HG03571 (cell line): ENCODE measurements at regions not wholly inside any gene's neighbourhood (a gene's known extent, or its start where the extent isn't known, plus 50 kb on each side); places are given as distances from the start of the nearest gene placed in this dataset.
"Not testable (repeated sequence)": the region's sequence is repeated elsewhere in the genome, so short reads cannot be mapped to it uniquely, and the experiment has no call there.

Experiments used
- ATAC-seq: cut with Tn5 transposase; IDR thresholded peaks from one replicate; pipeline ENCODE4 v1.9.1; 2021; ENCODE audit not compliant: unreplicated experiment

- no peak for ATAC-seq
Observed at GRCh38 chrX:9374555-9374954, 90.3 kb upstream of the TBL1X start.

GRCh38 chrX:9376111-9376510 lies 88.7 kb upstream of the TBL1X start:
- no peak for ATAC-seq

GRCh38 chrX:9377216-9377615 lies 87.6 kb upstream of the TBL1X start:
- not testable (repeated sequence) for ATAC-seq

- ATAC-seq: no peak
Observed at GRCh38 chrX:9378980-9379696, 85.7 kb upstream of the TBL1X start.

GRCh38 chrX:9379697-9380551 lies 84.9 kb upstream of the TBL1X start:
- ATAC-seq: no peak

GRCh38 chrX:9383655-9384054 lies 81.2 kb upstream of the TBL1X start:
- no peak for ATAC-seq

DNA sequence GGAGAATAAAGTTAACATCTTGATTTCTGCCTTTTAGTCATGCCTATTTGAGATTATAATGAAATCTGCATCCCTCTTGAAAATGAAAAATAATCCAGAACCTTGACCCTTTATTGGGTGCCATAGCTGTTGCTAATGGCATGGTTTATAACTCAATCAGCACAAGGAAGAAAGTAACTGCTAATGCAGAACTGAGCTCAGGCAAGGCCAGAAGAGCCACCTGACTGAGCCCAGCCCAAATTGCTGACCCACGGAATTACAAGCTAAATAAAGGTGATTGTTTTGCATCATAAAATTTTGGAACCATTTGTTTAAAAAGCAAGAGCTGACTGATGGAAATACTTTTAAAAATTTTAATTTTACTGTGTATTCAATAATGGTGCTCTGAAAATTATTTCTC lies 76.4 kb upstream of the TBL1X start:
- no peak for ATAC-seq

DNA sequence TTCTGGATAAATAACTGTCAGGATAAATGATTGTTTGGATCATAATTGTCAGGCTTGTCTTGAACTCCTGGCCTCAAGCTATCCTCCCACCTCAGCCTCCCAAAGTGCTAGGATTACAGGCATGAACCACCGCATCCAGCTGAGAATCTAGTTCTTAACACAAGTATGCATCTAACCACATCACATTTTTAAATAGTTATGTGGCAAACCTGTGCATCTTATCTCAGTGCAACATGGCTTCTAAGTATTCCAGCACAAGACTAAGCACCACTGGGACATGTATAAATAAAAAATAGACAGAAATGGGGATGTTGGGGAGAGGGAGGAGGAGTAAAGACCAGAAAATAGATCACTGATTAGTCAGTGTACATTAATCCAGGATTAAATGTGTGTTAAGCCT lies 74.7 kb upstream of the TBL1X start:
- ATAC-seq: no peak

GRCh38 chrX:9390693-9391368 lies 74.0 kb upstream of the TBL1X start:
- ATAC-seq: no peak

DNA sequence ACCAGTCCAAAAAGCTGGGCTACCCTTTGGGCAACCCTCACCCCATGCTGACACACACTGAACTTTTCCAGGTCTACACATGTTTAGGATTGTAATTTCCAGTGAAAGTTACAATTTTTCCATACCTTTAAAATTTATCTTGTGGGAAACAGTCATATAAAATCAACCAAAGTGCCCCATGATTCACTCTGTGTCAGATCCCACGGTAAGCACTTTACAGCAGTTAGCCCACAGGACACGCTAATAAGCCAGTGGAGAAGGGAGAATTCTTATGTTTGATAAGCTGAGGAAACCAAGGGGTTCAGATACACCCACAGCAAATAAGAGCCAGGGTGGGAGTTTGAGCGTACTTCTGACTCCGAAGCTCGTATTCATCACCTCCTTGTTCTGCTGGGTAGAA lies 72.4 kb upstream of the TBL1X start:
- no peak for ATAC-seq

DNA sequence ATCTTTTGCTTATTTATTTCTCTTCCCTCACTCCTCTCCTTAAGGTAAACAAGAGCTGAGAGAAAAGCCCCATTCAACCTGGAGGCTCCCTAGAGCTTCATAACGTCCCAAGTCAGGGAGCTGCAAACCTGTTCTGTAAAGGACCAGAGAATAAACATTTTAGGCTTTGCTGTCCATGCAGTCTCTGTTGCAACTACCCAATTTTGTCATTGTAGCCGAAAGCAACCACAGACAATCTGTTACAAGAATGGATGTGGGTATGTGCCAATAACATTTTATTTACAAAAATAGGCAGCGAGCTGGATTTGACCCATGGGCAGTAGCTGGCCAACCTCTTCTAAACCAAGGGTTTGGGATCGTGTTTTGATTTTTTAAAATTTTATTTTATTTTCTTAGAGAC lies 71.3 kb upstream of the TBL1X start:
- ATAC-seq: no peak

DNA sequence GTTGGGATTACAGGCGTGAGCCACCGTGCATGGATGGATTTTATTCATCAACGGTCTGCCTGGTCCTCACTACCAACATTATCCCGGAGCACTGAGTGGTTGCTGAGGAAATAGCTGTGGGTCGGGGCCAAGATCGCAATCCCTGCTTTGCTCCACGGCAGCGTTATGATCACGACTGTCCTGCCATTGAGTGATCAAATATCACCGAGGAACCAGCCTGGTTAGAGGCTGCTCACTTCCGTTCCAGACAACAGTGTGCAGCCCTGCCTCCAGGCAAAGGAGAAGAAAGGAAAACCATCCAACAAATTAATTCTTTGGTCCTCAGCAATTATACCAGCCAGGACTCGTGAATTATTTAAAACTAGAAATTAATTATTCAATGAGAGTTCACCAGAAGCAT lies 70.6 kb upstream of the TBL1X start:
- no peak for ATAC-seq

- no peak for ATAC-seq
Observed at GRCh38 chrX:9396930-9397329, 67.9 kb upstream of the TBL1X start.

GRCh38 chrX:9401051-9401450 lies 63.8 kb upstream of the TBL1X start:
- ATAC-seq: no peak

GRCh38 chrX:9403374-9403773 lies 61.5 kb upstream of the TBL1X start:
- no peak for ATAC-seq

- ATAC-seq: not testable (repeated sequence)
Observed at GRCh38 chrX:9405635-9406034, 59.2 kb upstream of the TBL1X start.

DNA sequence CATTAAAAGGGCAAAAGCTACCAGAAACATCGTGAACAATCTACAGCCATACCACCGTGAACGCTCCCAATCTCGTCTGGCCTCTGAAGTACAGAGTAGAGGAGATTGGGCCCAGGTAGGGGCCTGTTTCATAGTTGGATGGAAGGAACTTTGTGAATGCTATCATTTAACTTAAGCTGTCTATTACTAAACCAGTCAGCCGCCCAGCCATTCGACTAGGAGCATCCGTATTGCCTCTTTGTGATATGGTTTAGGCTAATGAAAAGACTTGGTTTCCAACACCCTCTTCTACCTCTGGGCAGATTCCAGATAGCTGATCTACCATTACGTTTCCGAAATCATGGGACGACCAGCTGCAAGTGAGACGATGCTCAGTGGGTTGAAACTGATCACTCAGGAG lies 54.0 kb upstream of the TBL1X start:
- not testable (repeated sequence) for ATAC-seq

- ATAC-seq: not testable (repeated sequence)
Observed at GRCh38 chrX:9411682-9412081, 53.2 kb upstream of the TBL1X start.

- no peak for ATAC-seq
Observed at GRCh38 chrX:9414416-9414815, 50.4 kb upstream of the TBL1X start.
